GM12878 (cell line): ENCODE measurements at regions not wholly inside any gene's neighbourhood (a gene's known extent, or its start where the extent isn't known, plus 50 kb on each side); places are given as distances from the start of the nearest gene placed in this dataset.

ENCODE experiments used
- ATAC-seq: fragments of 200-7000 bp; cut with Tn5 transposase; 3 replicates; pipeline ENCODE4 v1.9.1; 2020; ENCODE audit warnings: mild to moderate bottlenecking, moderate library complexity
- BruUV-seq: library from RNA; stranded (reverse); fragments of 400-500 nt; replicated peaks from 2 replicates; lab custom pipeline; 2021; lab: Mats Ljungman, UMichigan
- CTCF ChIA-PET: fragments of 300-600 bp; sonication (Branson Sonifier 250); formaldehyde crosslinking; extraction: SDS; loops from one replicate; lab custom pipeline; 2021; ENCODE audit warnings: inconsistent platforms; lab: Yijun Ruan, JAX
- POLR2A ChIA-PET: fragments of 350-600 bp; formaldehyde crosslinking; extraction: SDS; loops from one replicate; lab custom pipeline; 2021; ENCODE audit warnings: inconsistent platforms; lab: Charles Lee
- RAD21 ChIA-PET: fragments of 300-600 bp; sonication (Branson Sonifier 250); formaldehyde crosslinking; loops from one replicate; lab custom pipeline; 2023; ENCODE audit warnings: antibody characterized with exemption; ENCODE audit not compliant: unreplicated experiment; lab: Charles Lee
- SMC1A ChIA-PET: fragments of 300-600 bp; sonication (Branson Sonifier 250); formaldehyde crosslinking; loops from one replicate; lab custom pipeline; 2023; ENCODE audit not compliant: unreplicated experiment, uncharacterized antibody; lab: Charles Lee
- DNase-seq: peaks from one replicate; pipeline ENCODE4 v3.0.0-alpha.2; 2011; ENCODE audit warnings: low read depth, low spot score
- FAIRE-seq: peaks from 3 replicates; lab custom pipeline; 2011; peaks lifted over from hg19 to GRCh38; lab: Jason Lieb, UNC
- H2AFZ ChIP-seq: 2 replicates; pipeline ENCODE4 v1.6.0; 2011; ENCODE audit warnings: low read depth, low read length, control low read depth; ENCODE audit not compliant: control insufficient read depth
- H3K27ac ChIP-seq: 2 replicates; pipeline ENCODE4 v1.5.1; 2011; ENCODE audit warnings: control low read depth; ENCODE audit not compliant: control insufficient read depth, insufficient read depth
- H3K27me3 ChIP-seq, 2 experiments: replicated peaks in 1 of 2; 2 replicates each; pipeline versions ENCODE4 v1.6.0 to v1.6.1; 2011; ENCODE audit warnings: low read length in 1 of 2; ENCODE audit not compliant: control insufficient read depth in 2 of 2, insufficient read depth in 2 of 2
- H3K36me3 ChIP-seq, 2 experiments: 2 replicates each; pipeline ENCODE4 v1.5.1; 2011; ENCODE audit warnings: low read length in 1 of 2; ENCODE audit not compliant: control insufficient read depth in 2 of 2, insufficient read depth in 2 of 2
- H3K4me1 ChIP-seq: 2 replicates; pipeline ENCODE4 v1.6.1; 2011; ENCODE audit warnings: mild to moderate bottlenecking, low read length, moderate library complexity, mixed read lengths; ENCODE audit not compliant: control insufficient read depth, insufficient read depth
- H3K4me2 ChIP-seq: 2 replicates; pipeline ENCODE4 v1.6.0; 2011; ENCODE audit warnings: control low read depth; ENCODE audit not compliant: control insufficient read depth, insufficient read depth
- H3K4me3 ChIP-seq: fragments of 200-600 bp; sonication (generic); 2 replicates; pipeline ENCODE4 v1.5.1; 2016
- H3K79me2 ChIP-seq: 2 replicates; pipeline ENCODE4 v1.6.0; 2011; ENCODE audit warnings: low read length; ENCODE audit not compliant: control insufficient read depth, insufficient read depth
- H3K9ac ChIP-seq: 2 replicates; pipeline ENCODE4 v1.8.0; 2011; ENCODE audit warnings: low read length, control low read depth, mixed read lengths; ENCODE audit not compliant: control insufficient read depth, insufficient read depth
- H3K9me3 ChIP-seq: replicated peaks from 3 replicates; pipeline ENCODE4 v1.5.1; 2011; ENCODE audit warnings: mild to moderate bottlenecking, low read length; ENCODE audit not compliant: control insufficient read depth, insufficient read depth
- H4K20me1 ChIP-seq: 2 replicates; pipeline ENCODE4 v1.6.0; 2011; ENCODE audit not compliant: control insufficient read depth, insufficient read depth
- BMI1 ChIP-seq: fragments of 450-650 bp; IDR thresholded peaks from 2 replicates; pipeline ENCODE4 v1.6.1; 2016; ENCODE audit warnings: mild to moderate bottlenecking, moderate library complexity, borderline replicate concordance
- CBFB ChIP-seq: IDR thresholded peaks from 2 replicates; pipeline ENCODE4 v1.6.1; 2016; ENCODE audit warnings: antibody characterized with exemption, low read depth
- CUX1 ChIP-seq: IDR thresholded peaks from 2 replicates; pipeline ENCODE4 v1.6.1; 2012; ENCODE audit warnings: improper control_type of control experiment, low read depth, low read length; ENCODE audit not compliant: insufficient replicate concordance
- E2F8 ChIP-seq: fragments of 450-650 bp; IDR thresholded peaks from 2 replicates; pipeline ENCODE4 v1.6.1; 2018; ENCODE audit warnings: mild to moderate bottlenecking, low read depth, moderate library complexity; ENCODE audit not compliant: partially characterized antibody
- GABPA ChIP-seq: IDR thresholded peaks from 2 replicates; pipeline ENCODE4 v1.6.1; 2014; ENCODE audit warnings: antibody characterized with exemption, low read depth, mild to moderate bottlenecking, inconsistent platforms
- MAX ChIP-seq: IDR thresholded peaks from 2 replicates; pipeline ENCODE4 v1.6.1; 2012; ENCODE audit warnings: low read depth, low read length, improper control_type of control experiment
- RB1 ChIP-seq: fragments of 450-650 bp; formaldehyde crosslinking; IDR thresholded peaks from 2 replicates; pipeline ENCODE4 v1.6.1; 2017; ENCODE audit warnings: mild to moderate bottlenecking, borderline replicate concordance
- SIN3A ChIP-seq: IDR thresholded peaks from 2 replicates; pipeline ENCODE4 v1.6.1; 2012; ENCODE audit warnings: low read depth, low read length, improper control_type of control experiment
- SIX5 ChIP-seq: IDR thresholded peaks from 2 replicates; pipeline ENCODE4 v1.6.1; 2011; ENCODE audit warnings: mild to moderate bottlenecking, low read depth, low read length, moderate library complexity; ENCODE audit not compliant: severe bottlenecking
- WGBS: methylation state at CpG from one replicate; pipeline ENCODE4 v1.1.6; 2016; ENCODE audit warnings: low lambda C conversion rate; ENCODE audit not compliant: insufficient replicate concordance, insufficient coverage; ENCODE audit errors: missing lambda C conversion rate; 5-methylcytosine and 5-hydroxymethylcytosine counted together
- in situ Hi-C: fragments of 300-500 bp; cut with MboI; formaldehyde crosslinking; loops from 9 replicates; pipeline ENCODE4 v1.14.3; 2018; ENCODE audit warnings: mixed read lengths
- intact Hi-C: fragments of 100-400 bp; cut with micrococcal nuclease; formaldehyde crosslinking; loops from one replicate; pipeline ENCODE4 v1.14.2; 2022; ENCODE audit not compliant: unreplicated experiment

GRCh38 chr15:84108728-84109127, 126.8 kb upstream of the GOLGA6L4 start:
- Histone ChIP-seq H3K79me2 (no peaks in the 10 kb centered on the region), H3K36me3 (no peaks in the 10 kb centered on the region), H3K9me3 (no peaks in the 10 kb centered on the region), H3K27ac (no peak overlapping the region), H4K20me1 (no peaks in the 10 kb centered on the region), H3K27me3 (no peaks in the 10 kb centered on the region), H3K9ac (no peak overlapping the region), H3K4me1 (no peaks in the 10 kb centered on the region), H2AFZ (no peak overlapping the region), H3K4me2 (no peak overlapping the region), H3K4me3 (no peak overlapping the region)
- ATAC-seq, result no peak
- DNase-seq, result no peak
- no TSS peak for BruUV-seq
- no peak for TF ChIP-seq MAX
- no peak for TF ChIP-seq RB1
- in situ Hi-C loops (loop anchor here (25.0 kb wide), 1 partner anchor 429 kb away; no protein-coding TSS in a partner anchor), intact Hi-C loops (no loop called here)
- ChIA-PET RAD21 (no interaction called here), SMC1A (no interaction called here), POLR2A (no interaction called here), CTCF (no interaction called here)
- 55% methylated on average over 2 of the region's 2 CpGs for WGBS
- FAIRE-seq, result no peak

- H3K79me2 ChIP-seq, result no peaks in the 10 kb centered on the region
- H3K4me2 ChIP-seq, result no peak overlapping the region
- no peak overlapping the region for H2AFZ ChIP-seq
- DNase-seq (no peak), ATAC-seq (no peak), FAIRE-seq (no peak)
- ChIA-PET RAD21 (no interaction called here), SMC1A (no interaction called here), CTCF (no interaction called here), POLR2A (no interaction called here)
- no peaks in the 10 kb centered on the region for H3K4me1 ChIP-seq
- no peak overlapping the region for H3K4me3 ChIP-seq
- no peak overlapping the region for H3K27ac ChIP-seq
- H3K9me3 ChIP-seq, result no peaks in the 10 kb centered on the region
- BruUV-seq, result no TSS peak
- in situ Hi-C loops (loop anchor here (25.0 kb wide), 1 partner anchor 426 kb away; no protein-coding TSS in a partner anchor), intact Hi-C loops (no loop called here)
- no peak overlapping the region for H3K9ac ChIP-seq
- WGBS, result 54% methylated on average over 2 of the region's 2 CpGs
- H3K36me3 ChIP-seq, result no peaks in the 10 kb centered on the region
- H3K27me3 ChIP-seq, result no peaks in the 10 kb centered on the region
- no peaks in the 10 kb centered on the region for H4K20me1 ChIP-seq
- TF ChIP-seq BMI1, result no peak
- TF ChIP-seq SIX5, result no peak
- no peak for TF ChIP-seq CBFB
- TF ChIP-seq E2F8, result no peak
- no peak for TF ChIP-seq SIN3A
- TF ChIP-seq CUX1, result no peak
- no peak for TF ChIP-seq GABPA
Measured at GRCh38 chr15:84111575-84111974, 124.0 kb upstream of the GOLGA6L4 start.
